K562 (cell line): ENCODE measurements at regions not wholly inside any gene's neighbourhood (a gene's known extent, or its start where the extent isn't known, plus 50 kb on each side); places are given as distances from the start of the nearest gene placed in this dataset.
A peak's percentile ranks its signal among the peaks of the same experiment; 100 is the strongest.
"Not testable (repeated sequence)": the region's sequence is repeated elsewhere in the genome, so short reads cannot be mapped to it uniquely, and the experiment has no call there.

Source experiments
- ATAC-seq: fragments of 200-7000 bp; cut with Tn5 transposase; 3 replicates; pipeline ENCODE4 v1.9.1; 2020; ENCODE audit warnings: moderate library complexity
- BruUV-seq: library from RNA; stranded (reverse); fragments of 400-500 nt; replicated peaks from 2 replicates; lab custom pipeline; 2021; lab: Mats Ljungman, UMichigan
- CTCF ChIA-PET: fragments of 300-600 bp; formaldehyde crosslinking; extraction: SDS; loops from one replicate; lab custom pipeline; 2021; ENCODE audit warnings: low intra/inter-chr PET ratio; lab: Yijun Ruan, JAX
- POLR2A ChIA-PET: fragments of 300-600, 350-650 bp; sonication (Branson Sonifier 250); formaldehyde crosslinking; extraction: SDS; loops from one replicate; lab custom pipeline; 2021; ENCODE audit warnings: antibody characterized with exemption, inconsistent platforms; lab: Yijun Ruan, JAX
- DNase-seq, 4 experiments: peaks; one replicate each; pipeline versions ENCODE4 v3.0.0 to v3.0.0-alpha.2; 2011 to 2018; ENCODE audit warnings: low spot score in 3 of 4, mixed read lengths in 3 of 4; ENCODE audit errors: extremely low read depth in 1 of 4
- FAIRE-seq: peaks from 2 replicates; lab custom pipeline; 2011; peaks lifted over from hg19 to GRCh38; lab: Jason Lieb, UNC
- H2AFZ ChIP-seq: 2 replicates; pipeline ENCODE4 v1.6.0; 2011; ENCODE audit warnings: low read depth, low read length, control low read depth, inconsistent platforms
- H3K27ac ChIP-seq: fragments of 200-600 bp; 3 replicates; pipeline ENCODE4 v1.8.0; 2011; ENCODE audit warnings: low read depth, mild to moderate bottlenecking, control low read depth, inconsistent platforms, low read length, moderate library complexity, mixed read lengths; ENCODE audit errors: extremely low read depth
- H3K27me3 ChIP-seq, 2 experiments: fragments of 300-600 bp in 1 of 2; 2 replicates in 1 of 2; 3 replicates in 1 of 2; pipeline versions ENCODE4 v1.6.0 to v1.8.0; 2011; ENCODE audit warnings: inconsistent platforms in 2 of 2, low read length in 2 of 2, mild to moderate bottlenecking in 1 of 2, mixed read lengths in 1 of 2, moderate library complexity in 1 of 2; ENCODE audit not compliant: control insufficient read depth in 2 of 2, insufficient read depth in 2 of 2
- H3K36me3 ChIP-seq: fragments of 300-600 bp; 3 replicates; pipeline ENCODE4 v1.8.0; 2011; ENCODE audit warnings: mild to moderate bottlenecking, low read length, inconsistent platforms; ENCODE audit not compliant: control insufficient read depth, insufficient read depth
- H3K4me1 ChIP-seq, 2 experiments: fragments of 200-600 bp in 1 of 2; replicated peaks in 1 of 2; 2 replicates in 1 of 2; 3 replicates in 1 of 2; pipeline versions ENCODE4 v1.5.1 to v1.8.0; 2011; ENCODE audit warnings: inconsistent platforms in 2 of 2, low read length in 2 of 2, mild to moderate bottlenecking in 1 of 2, mixed read lengths in 1 of 2, moderate library complexity in 1 of 2; ENCODE audit not compliant: control insufficient read depth in 2 of 2, insufficient read depth in 2 of 2
- H3K4me2 ChIP-seq: 2 replicates; pipeline ENCODE4 v1.6.1; 2011; ENCODE audit warnings: low read length, control low read depth, inconsistent platforms, mixed read lengths; ENCODE audit not compliant: insufficient read depth
- H3K4me3 ChIP-seq: fragments of 200-600 bp; sonication (generic), shearing (Covaris generic); 2 replicates; pipeline ENCODE4 v1.5.1; 2016; ENCODE audit warnings: control low read depth, inconsistent platforms
- H3K79me2 ChIP-seq: fragments of 200-600 bp; 3 replicates; pipeline ENCODE4 v1.8.0; 2011; ENCODE audit warnings: low read length, inconsistent platforms; ENCODE audit not compliant: control insufficient read depth, insufficient read depth
- H3K9ac ChIP-seq, 2 experiments: 2 replicates each; pipeline versions ENCODE4 v1.6.0 to v1.6.1; 2011; ENCODE audit warnings: low read depth in 2 of 2, low read length in 2 of 2, control low read depth in 1 of 2, inconsistent platforms in 1 of 2, mild to moderate bottlenecking in 1 of 2, mixed read lengths in 1 of 2; ENCODE audit not compliant: insufficient read depth in 1 of 2
- H3K9me1 ChIP-seq: one replicate; pipeline ENCODE4 v1.6.0; 2011; ENCODE audit warnings: inconsistent platforms, mild to moderate bottlenecking, low read length, moderate library complexity; ENCODE audit not compliant: control insufficient read depth, insufficient read depth
- H3K9me3 ChIP-seq: replicated peaks from 2 replicates; pipeline ENCODE4 v1.5.1; 2011; ENCODE audit warnings: low read depth, low read length, inconsistent platforms; ENCODE audit not compliant: control insufficient read depth, insufficient read depth
- H4K20me1 ChIP-seq: replicated peaks from 2 replicates; pipeline ENCODE4 v1.6.1; 2011; ENCODE audit warnings: low read length, inconsistent platforms, mixed read lengths; ENCODE audit not compliant: control insufficient read depth, insufficient read depth
- CBX8 ChIP-seq: fragments of 200-600 bp; sonication (generic); IDR thresholded peaks from 2 replicates; pipeline ENCODE4 v1.6.1; 2012; ENCODE audit warnings: borderline replicate concordance, mixed run types, low read depth, mild to moderate bottlenecking, moderate library complexity, mixed read lengths, low read length, control low read depth, inconsistent platforms; ENCODE audit not compliant: poor library complexity, severe bottlenecking; ENCODE audit errors: extremely low read depth
- COPS2 ChIP-seq: fragments of 450-650 bp; conservative IDR thresholded peaks from 2 replicates; pipeline ENCODE4 v1.6.1; 2016; ENCODE audit warnings: mild to moderate bottlenecking, moderate library complexity
- CUX1 ChIP-seq: fragments of 200-800 bp; sonication (Bioruptor generic); IDR thresholded peaks from 2 replicates; pipeline ENCODE4 v1.6.1; 2016; ENCODE audit warnings: missing genetic modification characterization, missing compliant biosample characterization
- NCOA2 ChIP-seq, 2 experiments: fragments of 450-650 bp; IDR thresholded peaks; 2 replicates each; pipeline ENCODE4 v1.6.1; 2018; ENCODE audit warnings: mild to moderate bottlenecking in 2 of 2, moderate library complexity in 1 of 2; ENCODE audit not compliant: partially characterized antibody in 2 of 2
- NFIX ChIP-seq: fragments of 250-450 bp; sonication (Bioruptor Pico); IDR thresholded peaks from 2 replicates; pipeline ENCODE4 v1.4.0; 2020; ENCODE audit warnings: low read depth, mild to moderate bottlenecking, moderate library complexity
- TEAD4 ChIP-seq, 2 experiments: sonication (generic) in 1 of 2; formaldehyde crosslinking in 1 of 2; IDR thresholded peaks; 2 replicates each; pipeline versions ENCODE4 v1.6.1 to v1.8.0; 2012 to 2022; ENCODE audit warnings: borderline replicate concordance in 1 of 2, inconsistent platforms in 1 of 2, low read length in 1 of 2, mild to moderate bottlenecking in 1 of 2, missing genetic modification reagents in 1 of 2
- WGBS: fragments of 100-300 bp; shearing (Covaris generic); methylation state at CpG from one replicate; pipeline ENCODE4 v1.1.6; 2016; ENCODE audit warnings: low coverage, mixed read lengths; ENCODE audit not compliant: insufficient coverage; ENCODE audit errors: missing lambda C conversion rate; 5-methylcytosine and 5-hydroxymethylcytosine counted together
- in situ Hi-C: fragments of 300-500 bp; cut with MboI; formaldehyde crosslinking; loops from 4 replicates; pipeline ENCODE4 v1.15.0; 2018; ENCODE audit warnings: inconsistent platforms, mixed read lengths
- intact Hi-C: fragments of 100-400 bp; cut with micrococcal nuclease; formaldehyde crosslinking; loops from 2 replicates; pipeline ENCODE4 v1.14.2; 2022

- H3K79me2 ChIP-seq, H3K36me3 ChIP-seq, ATAC-seq, H3K4me3 ChIP-seq, H3K9ac ChIP-seq, H3K27ac ChIP-seq, H3K9me1 ChIP-seq, BruUV-seq, in situ Hi-C loops, H3K9me3 ChIP-seq, FAIRE-seq, CTCF ChIA-PET, H4K20me1 ChIP-seq, H3K4me1 ChIP-seq, intact Hi-C loops, H2AFZ ChIP-seq, DNase-seq, H3K4me2 ChIP-seq: not testable (repeated sequence)
- H3K27me3 ChIP-seq, result peaks cover 5 to 17% of the 10 kb centered on the region in 2 experiments; a peak in 4 of 5 replicates
- WGBS, result 0% methylated on average over 3 of the region's 3 CpGs
- POLR2A ChIA-PET, result interaction anchor here (0.6 kb wide), 1 partner anchor 476 kb away, joined by 3 read pairs; no protein-coding TSS in a partner anchor
Observed at GRCh38 chr7:149650190-149650589, 123.2 kb downstream of the ZNF467 start.

- peaks cover 26 to 68% of the 10 kb centered on the region in 2 experiments; a peak in 4 of 5 replicates for H3K27me3 ChIP-seq
- H2AFZ ChIP-seq, result no peak overlapping the region
- H3K4me1 ChIP-seq, result no peaks in the 10 kb centered on the region
- no peak for FAIRE-seq
- no peaks in the 10 kb centered on the region for H3K79me2 ChIP-seq
- H4K20me1 ChIP-seq, result no peaks in the 10 kb centered on the region
- ChIA-PET POLR2A (interaction anchor here (1.1 kb wide), 1 partner anchor 19 kb away, joined by 3 read pairs; no protein-coding TSS in a partner anchor), CTCF (no interaction called here)
- ATAC-seq, result no peak
- H3K9me3 ChIP-seq, result no peaks in the 10 kb centered on the region
- H3K4me2 ChIP-seq, result no peak overlapping the region
- intact Hi-C loops, result no loop called here
- H3K9ac ChIP-seq, result no peak overlapping the region
- peak in 1 of 4 experiments; percentile 4 for DNase-seq
- in situ Hi-C loops, result no loop called here
- no TSS peak for BruUV-seq
- no peaks in the 10 kb centered on the region for H3K36me3 ChIP-seq
- H3K4me3 ChIP-seq, result no peak overlapping the region
- no peaks in the 10 kb centered on the region for H3K9me1 ChIP-seq
- WGBS, result 5% methylated on average over 4 of the region's 4 CpGs
- no peak overlapping the region for H3K27ac ChIP-seq
- TF ChIP-seq NFIX (CRISPR knock-in tag), result no peak
- TF ChIP-seq CBX8, result no peak
- TF ChIP-seq COPS2, result no peak
- no peak for TF ChIP-seq TEAD4 (IDR thresholded peaks at IDR 0.05; ENCODE audit: low read length)
- TF ChIP-seq TEAD4 (CRISPR knock-in tag; IDR thresholded peaks at IDR 0.05; ENCODE audit: borderline replicate concordance), result no peak
- no peak for TF ChIP-seq NCOA2 (IDR thresholded peaks at IDR 0.05; ENCODE audit: partially characterized antibody in 2 of 2)
- no peak for TF ChIP-seq CUX1 (CRISPR knock-in tag)
Observed at GRCh38 chr7:149644754-149645153, 128.6 kb downstream of the ZNF467 start.
